ENCODE measurements at regions not wholly inside any gene's neighbourhood (a gene's known extent, or its start where the extent isn't known, plus 50 kb on each side); places are given as distances from the start of the nearest gene placed in this dataset.

- ChIA-PET CTCF (ENCODE audit: low intra/inter-chr PET ratio, low total read pairs) (no interaction called here), POLR2A (no interaction called here)
- no TSS peak for BruUV-seq (replicated peaks)
- no peak for ATAC-seq
- DNase-seq (ENCODE audit: low spot score): no peak
- H3K9me3 ChIP-seq (ENCODE audit: low read length): no peaks in the 10 kb centered on the region
- no peak overlapping the region for H3K4me3 ChIP-seq (replicated peaks in 1 of 3; ENCODE audit: insufficient read depth in 1 of 3, low read depth in 2 of 3, low read length in 3 of 3)
- in situ Hi-C loops (cut with HindIII; ENCODE audit: extremely low pct_ligation_motif_present, low pct_unique_long_range_greater_than_20kb) (no loop called here), intact Hi-C loops (cut with micrococcal nuclease; ENCODE audit: unreplicated experiment) (no loop called here)
- H2AFZ ChIP-seq (ENCODE audit: low read length): no peak overlapping the region
- no peak for FAIRE-seq
- 14% methylated on average over 3 of the region's 3 CpGs for WGBS (ENCODE audit: low lambda C conversion rate)
- H3K27ac ChIP-seq (ENCODE audit: extremely low read length, insufficient read depth, low read length): no peak overlapping the region
- H3K9ac ChIP-seq (ENCODE audit: insufficient read depth, low read depth, low read length): no peak overlapping the region
- TF ChIP-seq GFI1 (CRISPR knock-in tag; IDR thresholded peaks at IDR 0.05; ENCODE audit: borderline replicate concordance) (no peak), DR1 (CRISPR knock-in tag; IDR thresholded peaks at IDR 0.05) (no peak), ELF3 (CRISPR knock-in tag; IDR thresholded peaks at IDR 0.05) (no peak), IKZF1 (IDR thresholded peaks at IDR 0.05) (0 out of 2 replicates have a peak, but pooled peaks have one; percentile 64), ZNF552 (CRISPR knock-in tag; IDR thresholded peaks at IDR 0.05; ENCODE audit: borderline replicate concordance) (no peak), FOXP1 (IDR thresholded peaks at IDR 0.05) (0 out of 2 replicates have a peak, but pooled peaks have one; percentile 44), FOXP1 (CRISPR knock-in tag; IDR thresholded peaks at IDR 0.05) (no peak), TCF7 (IDR thresholded peaks at IDR 0.05; ENCODE audit: low read depth) (no peak), ATF7 (IDR thresholded peaks at IDR 0.05) (0 out of 2 replicates have a peak, but pooled peaks have one; percentile 11), ATF7 (CRISPR knock-in tag; IDR thresholded peaks at IDR 0.05) (no peak), NRL (CRISPR knock-in tag; IDR thresholded peaks at IDR 0.05; ENCODE audit: borderline replicate concordance) (no peak), ATM (IDR thresholded peaks at IDR 0.05; ENCODE audit: borderline replicate concordance) (peak; percentile 83; the same call in 1 of the 2 replicates), FUBP1 (CRISPR knock-in tag; IDR thresholded peaks at IDR 0.05; ENCODE audit: borderline replicate concordance) (no peak)
- TF ChIP-seq, protein P1, sequence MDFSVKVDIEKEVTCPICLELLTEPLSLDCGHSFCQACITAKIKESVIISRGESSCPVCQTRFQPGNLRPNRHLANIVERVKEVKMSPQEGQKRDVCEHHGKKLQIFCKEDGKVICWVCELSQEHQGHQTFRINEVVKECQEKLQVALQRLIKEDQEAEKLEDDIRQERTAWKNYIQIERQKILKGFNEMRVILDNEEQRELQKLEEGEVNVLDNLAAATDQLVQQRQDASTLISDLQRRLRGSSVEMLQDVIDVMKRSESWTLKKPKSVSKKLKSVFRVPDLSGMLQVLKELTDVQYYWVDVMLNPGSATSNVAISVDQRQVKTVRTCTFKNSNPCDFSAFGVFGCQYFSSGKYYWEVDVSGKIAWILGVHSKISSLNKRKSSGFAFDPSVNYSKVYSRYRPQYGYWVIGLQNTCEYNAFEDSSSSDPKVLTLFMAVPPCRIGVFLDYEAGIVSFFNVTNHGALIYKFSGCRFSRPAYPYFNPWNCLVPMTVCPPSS (IDR thresholded peaks at IDR 0.05): peak; percentile 84; the same call in 1 of the 2 replicates
- TF ChIP-seq, protein P2, sequence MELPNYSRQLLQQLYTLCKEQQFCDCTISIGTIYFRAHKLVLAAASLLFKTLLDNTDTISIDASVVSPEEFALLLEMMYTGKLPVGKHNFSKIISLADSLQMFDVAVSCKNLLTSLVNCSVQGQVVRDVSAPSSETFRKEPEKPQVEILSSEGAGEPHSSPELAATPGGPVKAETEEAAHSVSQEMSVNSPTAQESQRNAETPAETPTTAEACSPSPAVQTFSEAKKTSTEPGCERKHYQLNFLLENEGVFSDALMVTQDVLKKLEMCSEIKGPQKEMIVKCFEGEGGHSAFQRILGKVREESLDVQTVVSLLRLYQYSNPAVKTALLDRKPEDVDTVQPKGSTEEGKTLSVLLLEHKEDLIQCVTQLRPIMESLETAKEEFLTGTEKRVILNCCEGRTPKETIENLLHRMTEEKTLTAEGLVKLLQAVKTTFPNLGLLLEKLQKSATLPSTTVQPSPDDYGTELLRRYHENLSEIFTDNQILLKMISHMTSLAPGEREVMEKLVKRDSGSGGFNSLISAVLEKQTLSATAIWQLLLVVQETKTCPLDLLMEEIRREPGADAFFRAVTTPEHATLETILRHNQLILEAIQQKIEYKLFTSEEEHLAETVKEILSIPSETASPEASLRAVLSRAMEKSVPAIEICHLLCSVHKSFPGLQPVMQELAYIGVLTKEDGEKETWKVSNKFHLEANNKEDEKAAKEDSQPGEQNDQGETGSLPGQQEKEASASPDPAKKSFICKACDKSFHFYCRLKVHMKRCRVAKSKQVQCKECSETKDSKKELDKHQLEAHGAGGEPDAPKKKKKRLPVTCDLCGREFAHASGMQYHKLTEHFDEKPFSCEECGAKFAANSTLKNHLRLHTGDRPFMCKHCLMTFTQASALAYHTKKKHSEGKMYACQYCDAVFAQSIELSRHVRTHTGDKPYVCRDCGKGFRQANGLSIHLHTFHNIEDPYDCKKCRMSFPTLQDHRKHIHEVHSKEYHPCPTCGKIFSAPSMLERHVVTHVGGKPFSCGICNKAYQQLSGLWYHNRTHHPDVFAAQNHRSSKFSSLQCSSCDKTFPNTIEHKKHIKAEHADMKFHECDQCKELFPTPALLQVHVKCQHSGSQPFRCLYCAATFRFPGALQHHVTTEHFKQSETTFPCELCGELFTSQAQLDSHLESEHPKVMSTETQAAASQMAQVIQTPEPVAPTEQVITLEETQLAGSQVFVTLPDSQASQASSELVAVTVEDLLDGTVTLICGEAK (IDR thresholded peaks at IDR 0.05): peak; percentile 19; the same call in 1 of the 2 replicates
- TF ChIP-seq, protein P2 (CRISPR knock-in tag; IDR thresholded peaks at IDR 0.05): no peak
- H3K27me3 ChIP-seq (ENCODE audit: control insufficient read depth in 1 of 2, insufficient read depth in 2 of 2, low read length in 2 of 2): peaks cover 2 to 28% of the 10 kb centered on the region in 2 experiments; a peak in 4 of 5 replicates
- no peak overlapping the region for H3K4me2 ChIP-seq (ENCODE audit: low read depth, low read length)
- H4K20me1 ChIP-seq (ENCODE audit: insufficient read depth, low read length): no peaks in the 10 kb centered on the region
- no peaks in the 10 kb centered on the region for H3K36me3 ChIP-seq (replicated peaks in 1 of 2; ENCODE audit: control insufficient read depth in 1 of 2, insufficient read depth in 2 of 2, low read length in 2 of 2)
- no peaks in the 10 kb centered on the region for H3K79me2 ChIP-seq (ENCODE audit: insufficient read depth, low read length)
- H3K4me1 ChIP-seq (ENCODE audit: insufficient read depth, low read length): peaks cover 10% of the 10 kb centered on the region
Observed at GRCh38 chr2:9156483-9156882, 50.1 kb upstream of the ASAP2 start.

Data from HepG2 (cell line).